ENCODE measurements at regions not wholly inside any gene's neighbourhood (a gene's known extent, or its start where the extent isn't known, plus 50 kb on each side); places are given as distances from the start of the nearest gene placed in this dataset.

DNA sequence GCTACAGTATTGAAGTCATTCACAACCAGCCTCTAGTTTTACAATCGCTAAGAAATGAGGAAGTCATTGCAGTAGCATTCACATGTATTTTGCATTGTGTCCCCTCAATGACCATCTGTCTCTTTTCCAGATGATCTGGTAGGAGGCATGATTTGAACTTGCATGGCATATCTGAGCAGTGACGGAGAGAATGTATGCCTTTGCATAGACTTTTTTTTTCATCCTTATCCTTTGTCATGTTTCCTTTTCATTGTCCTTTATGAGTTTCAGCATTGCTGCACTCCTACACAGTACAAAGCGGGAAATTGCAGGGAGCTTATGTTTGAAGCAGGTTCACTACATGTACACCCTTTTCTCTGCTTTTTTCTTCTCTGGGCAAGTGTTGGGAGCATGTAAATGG is 516.4 kb upstream of the GRIA3 start:
- WGBS (ENCODE audit: insufficient coverage, insufficient replicate concordance, low lambda C conversion rate, missing lambda C conversion rate): 27% methylated on average over 3 of the region's 3 CpGs
- H3K9ac ChIP-seq (ENCODE audit: control insufficient read depth, insufficient read depth, low read length): no peak overlapping the region
- BruUV-seq (replicated peaks): no TSS peak
- no peak overlapping the region for H3K4me3 ChIP-seq
- ChIA-PET SMC1A (ENCODE audit: uncharacterized antibody, unreplicated experiment) (interaction anchor here (0.6 kb wide), 1 partner anchor 1689 kb away, joined by 3 read pairs; no protein-coding TSS in a partner anchor), CTCF (no interaction called here), RAD21 (ENCODE audit: unreplicated experiment) (no interaction called here), POLR2A (no interaction called here)
- no peaks in the 10 kb centered on the region for H3K36me3 ChIP-seq (ENCODE audit: control insufficient read depth in 2 of 2, insufficient read depth in 2 of 2, low read length in 1 of 2)
- DNase-seq (ENCODE audit: low read depth, low spot score) (no peak), FAIRE-seq (no peak), ATAC-seq (no peak)
- in situ Hi-C loops (cut with MboI): no loop called here
- no peaks in the 10 kb centered on the region for H3K9me3 ChIP-seq (replicated peaks; ENCODE audit: control insufficient read depth, insufficient read depth, low read length)
- no peaks in the 10 kb centered on the region for H3K79me2 ChIP-seq (ENCODE audit: control insufficient read depth, insufficient read depth, low read length)
- H3K27me3 ChIP-seq (replicated peaks in 1 of 2; ENCODE audit: control insufficient read depth in 2 of 2, insufficient read depth in 2 of 2, low read length in 1 of 2): no peaks in the 10 kb centered on the region
- no peak overlapping the region for H2AFZ ChIP-seq (ENCODE audit: control insufficient read depth, low read depth, low read length)
- intact Hi-C loops (cut with micrococcal nuclease; ENCODE audit: unreplicated experiment): no loop called here
- no peak overlapping the region for H3K27ac ChIP-seq (ENCODE audit: control insufficient read depth, insufficient read depth)
- no peaks in the 10 kb centered on the region for H3K4me1 ChIP-seq (ENCODE audit: control insufficient read depth, insufficient read depth, low read length)
- no peaks in the 10 kb centered on the region for H4K20me1 ChIP-seq (ENCODE audit: control insufficient read depth, insufficient read depth)
- no peak overlapping the region for H3K4me2 ChIP-seq (ENCODE audit: control insufficient read depth, insufficient read depth)
- TF ChIP-seq WRNIP1 (IDR thresholded peaks at IDR 0.05; ENCODE audit: borderline replicate concordance, low read depth, low read length): no peak
- no peak for TF ChIP-seq CHD2 (IDR thresholded peaks at IDR 0.05; ENCODE audit: borderline replicate concordance, low read depth, low read length)
- TF ChIP-seq, protein P1, sequence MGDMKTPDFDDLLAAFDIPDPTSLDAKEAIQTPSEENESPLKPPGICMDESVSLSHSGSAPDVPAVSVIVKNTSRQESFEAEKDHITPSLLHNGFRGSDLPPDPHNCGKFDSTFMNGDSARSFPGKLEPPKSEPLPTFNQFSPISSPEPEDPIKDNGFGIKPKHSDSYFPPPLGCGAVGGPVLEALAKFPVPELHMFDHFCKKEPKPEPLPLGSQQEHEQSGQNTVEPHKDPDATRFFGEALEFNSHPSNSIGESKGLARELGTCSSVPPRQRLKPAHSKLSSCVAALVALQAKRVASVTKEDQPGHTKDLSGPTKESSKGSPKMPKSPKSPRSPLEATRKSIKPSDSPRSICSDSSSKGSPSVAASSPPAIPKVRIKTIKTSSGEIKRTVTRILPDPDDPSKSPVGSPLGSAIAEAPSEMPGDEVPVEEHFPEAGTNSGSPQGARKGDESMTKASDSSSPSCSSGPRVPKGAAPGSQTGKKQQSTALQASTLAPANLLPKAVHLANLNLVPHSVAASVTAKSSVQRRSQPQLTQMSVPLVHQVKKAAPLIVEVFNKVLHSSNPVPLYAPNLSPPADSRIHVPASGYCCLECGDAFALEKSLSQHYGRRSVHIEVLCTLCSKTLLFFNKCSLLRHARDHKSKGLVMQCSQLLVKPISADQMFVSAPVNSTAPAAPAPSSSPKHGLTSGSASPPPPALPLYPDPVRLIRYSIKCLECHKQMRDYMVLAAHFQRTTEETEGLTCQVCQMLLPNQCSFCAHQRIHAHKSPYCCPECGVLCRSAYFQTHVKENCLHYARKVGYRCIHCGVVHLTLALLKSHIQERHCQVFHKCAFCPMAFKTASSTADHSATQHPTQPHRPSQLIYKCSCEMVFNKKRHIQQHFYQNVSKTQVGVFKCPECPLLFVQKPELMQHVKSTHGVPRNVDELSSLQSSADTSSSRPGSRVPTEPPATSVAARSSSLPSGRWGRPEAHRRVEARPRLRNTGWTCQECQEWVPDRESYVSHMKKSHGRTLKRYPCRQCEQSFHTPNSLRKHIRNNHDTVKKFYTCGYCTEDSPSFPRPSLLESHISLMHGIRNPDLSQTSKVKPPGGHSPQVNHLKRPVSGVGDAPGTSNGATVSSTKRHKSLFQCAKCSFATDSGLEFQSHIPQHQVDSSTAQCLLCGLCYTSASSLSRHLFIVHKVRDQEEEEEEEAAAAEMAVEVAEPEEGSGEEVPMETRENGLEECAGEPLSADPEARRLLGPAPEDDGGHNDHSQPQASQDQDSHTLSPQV (IDR thresholded peaks at IDR 0.05): no peak
- TF ChIP-seq, protein P2, sequence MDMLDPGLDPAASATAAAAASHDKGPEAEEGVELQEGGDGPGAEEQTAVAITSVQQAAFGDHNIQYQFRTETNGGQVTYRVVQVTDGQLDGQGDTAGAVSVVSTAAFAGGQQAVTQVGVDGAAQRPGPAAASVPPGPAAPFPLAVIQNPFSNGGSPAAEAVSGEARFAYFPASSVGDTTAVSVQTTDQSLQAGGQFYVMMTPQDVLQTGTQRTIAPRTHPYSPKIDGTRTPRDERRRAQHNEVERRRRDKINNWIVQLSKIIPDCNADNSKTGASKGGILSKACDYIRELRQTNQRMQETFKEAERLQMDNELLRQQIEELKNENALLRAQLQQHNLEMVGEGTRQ (IDR thresholded peaks at IDR 0.05; ENCODE audit: borderline replicate concordance, low read depth, low read length): no peak
- no peak for TF ChIP-seq STAT1 (conservative IDR thresholded peaks at IDR 0.05)
- TF ChIP-seq, protein P3, sequence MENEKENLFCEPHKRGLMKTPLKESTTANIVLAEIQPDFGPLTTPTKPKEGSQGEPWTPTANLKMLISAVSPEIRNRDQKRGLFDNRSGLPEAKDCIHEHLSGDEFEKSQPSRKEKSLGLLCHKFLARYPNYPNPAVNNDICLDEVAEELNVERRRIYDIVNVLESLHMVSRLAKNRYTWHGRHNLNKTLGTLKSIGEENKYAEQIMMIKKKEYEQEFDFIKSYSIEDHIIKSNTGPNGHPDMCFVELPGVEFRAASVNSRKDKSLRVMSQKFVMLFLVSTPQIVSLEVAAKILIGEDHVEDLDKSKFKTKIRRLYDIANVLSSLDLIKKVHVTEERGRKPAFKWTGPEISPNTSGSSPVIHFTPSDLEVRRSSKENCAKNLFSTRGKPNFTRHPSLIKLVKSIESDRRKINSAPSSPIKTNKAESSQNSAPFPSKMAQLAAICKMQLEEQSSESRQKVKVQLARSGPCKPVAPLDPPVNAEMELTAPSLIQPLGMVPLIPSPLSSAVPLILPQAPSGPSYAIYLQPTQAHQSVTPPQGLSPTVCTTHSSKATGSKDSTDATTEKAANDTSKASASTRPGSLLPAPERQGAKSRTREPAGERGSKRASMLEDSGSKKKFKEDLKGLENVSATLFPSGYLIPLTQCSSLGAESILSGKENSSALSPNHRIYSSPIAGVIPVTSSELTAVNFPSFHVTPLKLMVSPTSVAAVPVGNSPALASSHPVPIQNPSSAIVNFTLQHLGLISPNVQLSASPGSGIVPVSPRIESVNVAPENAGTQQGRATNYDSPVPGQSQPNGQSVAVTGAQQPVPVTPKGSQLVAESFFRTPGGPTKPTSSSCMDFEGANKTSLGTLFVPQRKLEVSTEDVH (IDR thresholded peaks at IDR 0.05; ENCODE audit: low read depth, partially characterized antibody): no peak
- TF ChIP-seq ZBED1 (IDR thresholded peaks at IDR 0.05; ENCODE audit: borderline replicate concordance): no peak
- no peak for TF ChIP-seq SIX5 (IDR thresholded peaks at IDR 0.05; ENCODE audit: low read depth, low read length, severe bottlenecking)
- TF ChIP-seq, protein P4, sequence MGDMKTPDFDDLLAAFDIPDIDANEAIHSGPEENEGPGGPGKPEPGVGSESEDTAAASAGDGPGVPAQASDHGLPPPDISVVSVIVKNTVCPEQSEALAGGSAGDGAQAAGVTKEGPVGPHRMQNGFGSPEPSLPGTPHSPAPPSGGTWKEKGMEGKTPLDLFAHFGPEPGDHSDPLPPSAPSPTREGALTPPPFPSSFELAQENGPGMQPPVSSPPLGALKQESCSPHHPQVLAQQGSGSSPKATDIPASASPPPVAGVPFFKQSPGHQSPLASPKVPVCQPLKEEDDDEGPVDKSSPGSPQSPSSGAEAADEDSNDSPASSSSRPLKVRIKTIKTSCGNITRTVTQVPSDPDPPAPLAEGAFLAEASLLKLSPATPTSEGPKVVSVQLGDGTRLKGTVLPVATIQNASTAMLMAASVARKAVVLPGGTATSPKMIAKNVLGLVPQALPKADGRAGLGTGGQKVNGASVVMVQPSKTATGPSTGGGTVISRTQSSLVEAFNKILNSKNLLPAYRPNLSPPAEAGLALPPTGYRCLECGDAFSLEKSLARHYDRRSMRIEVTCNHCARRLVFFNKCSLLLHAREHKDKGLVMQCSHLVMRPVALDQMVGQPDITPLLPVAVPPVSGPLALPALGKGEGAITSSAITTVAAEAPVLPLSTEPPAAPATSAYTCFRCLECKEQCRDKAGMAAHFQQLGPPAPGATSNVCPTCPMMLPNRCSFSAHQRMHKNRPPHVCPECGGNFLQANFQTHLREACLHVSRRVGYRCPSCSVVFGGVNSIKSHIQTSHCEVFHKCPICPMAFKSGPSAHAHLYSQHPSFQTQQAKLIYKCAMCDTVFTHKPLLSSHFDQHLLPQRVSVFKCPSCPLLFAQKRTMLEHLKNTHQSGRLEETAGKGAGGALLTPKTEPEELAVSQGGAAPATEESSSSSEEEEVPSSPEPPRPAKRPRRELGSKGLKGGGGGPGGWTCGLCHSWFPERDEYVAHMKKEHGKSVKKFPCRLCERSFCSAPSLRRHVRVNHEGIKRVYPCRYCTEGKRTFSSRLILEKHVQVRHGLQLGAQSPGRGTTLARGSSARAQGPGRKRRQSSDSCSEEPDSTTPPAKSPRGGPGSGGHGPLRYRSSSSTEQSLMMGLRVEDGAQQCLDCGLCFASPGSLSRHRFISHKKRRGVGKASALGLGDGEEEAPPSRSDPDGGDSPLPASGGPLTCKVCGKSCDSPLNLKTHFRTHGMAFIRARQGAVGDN (IDR thresholded peaks at IDR 0.05): no peak
- TF ChIP-seq, protein P5, sequence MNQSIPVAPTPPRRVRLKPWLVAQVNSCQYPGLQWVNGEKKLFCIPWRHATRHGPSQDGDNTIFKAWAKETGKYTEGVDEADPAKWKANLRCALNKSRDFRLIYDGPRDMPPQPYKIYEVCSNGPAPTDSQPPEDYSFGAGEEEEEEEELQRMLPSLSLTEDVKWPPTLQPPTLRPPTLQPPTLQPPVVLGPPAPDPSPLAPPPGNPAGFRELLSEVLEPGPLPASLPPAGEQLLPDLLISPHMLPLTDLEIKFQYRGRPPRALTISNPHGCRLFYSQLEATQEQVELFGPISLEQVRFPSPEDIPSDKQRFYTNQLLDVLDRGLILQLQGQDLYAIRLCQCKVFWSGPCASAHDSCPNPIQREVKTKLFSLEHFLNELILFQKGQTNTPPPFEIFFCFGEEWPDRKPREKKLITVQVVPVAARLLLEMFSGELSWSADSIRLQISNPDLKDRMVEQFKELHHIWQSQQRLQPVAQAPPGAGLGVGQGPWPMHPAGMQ (IDR thresholded peaks at IDR 0.05; ENCODE audit: borderline replicate concordance): no peak
- TF ChIP-seq SREBF1 (IDR thresholded peaks at IDR 0.05; ENCODE audit: low read length): no peak
- no peak for TF ChIP-seq CREB1 (IDR thresholded peaks at IDR 0.05; ENCODE audit: low read depth)

All from GM12878 (cell line).